ENCODE measurements at regions not wholly inside any gene's neighbourhood (a gene's known extent, or its start where the extent isn't known, plus 50 kb on each side); places are given as distances from the start of the nearest gene placed in this dataset.

- TF ChIP-seq CTCF (IDR thresholded peaks at IDR 0.05): no peak
- no peak for ATAC-seq (ENCODE audit: low read depth)
- intact Hi-C loops (cut with micrococcal nuclease): no loop called here
- POLR2A ChIA-PET: no interaction called here
- H3K4me3 Mint-ChIP-seq: no peak overlapping the region
- DNase-seq: no peak
- H3K36me3 Mint-ChIP-seq (ENCODE audit: low read depth): no peaks in the 10 kb centered on the region
- no peak overlapping the region for H3K27ac Mint-ChIP-seq
- H3K9me3 Mint-ChIP-seq: no peaks in the 10 kb centered on the region
- no peaks in the 10 kb centered on the region for H3K4me1 Mint-ChIP-seq
- CTCF ChIA-PET: interaction anchor here (1.2 to 1.5 kb wide), 2 partner anchors 9 to 11 kb away, joined by 3 to 4 read pairs; no protein-coding TSS in a partner anchor
- H3K27me3 Mint-ChIP-seq: no peaks in the 10 kb centered on the region
Measured at GRCh38 chr2:204250692-204251091, 294.6 kb upstream of the PARD3B start.

- Mint-ChIP-seq H3K4me1 (no peaks in the 10 kb centered on the region), H3K36me3 (ENCODE audit: low read depth) (no peaks in the 10 kb centered on the region), H3K27ac (no peak overlapping the region), H3K4me3 (no peak overlapping the region), H3K9me3 (no peaks in the 10 kb centered on the region), H3K27me3 (peaks cover 4% of the 10 kb centered on the region)
- ATAC-seq (ENCODE audit: low read depth) (no peak), DNase-seq (no peak)
- intact Hi-C loops (cut with micrococcal nuclease): no loop called here
- ChIA-PET POLR2A (no interaction called here), CTCF (interaction anchor here (1.2 to 1.5 kb wide), 2 partner anchors 8 to 10 kb away, joined by 3 to 4 read pairs; no protein-coding TSS in a partner anchor)
- no peak for TF ChIP-seq CTCF (IDR thresholded peaks at IDR 0.05)
Measured at GRCh38 chr2:204251158-204251997, 293.9 kb upstream of the PARD3B start.

GRCh38 chr2:204251998-204252376 lies 293.3 kb upstream of the PARD3B start:
- ChIA-PET CTCF (no interaction called here), POLR2A (no interaction called here)
- no peak for TF ChIP-seq CTCF (IDR thresholded peaks at IDR 0.05)
- DNase-seq (no peak), ATAC-seq (ENCODE audit: low read depth) (no peak)
- intact Hi-C loops (cut with micrococcal nuclease): no loop called here
- no peaks in the 10 kb centered on the region for H3K4me1 Mint-ChIP-seq
- no peaks in the 10 kb centered on the region for H3K9me3 Mint-ChIP-seq
- no peak overlapping the region for H3K4me3 Mint-ChIP-seq
- H3K27ac Mint-ChIP-seq: no peak overlapping the region
- no peaks in the 10 kb centered on the region for H3K36me3 Mint-ChIP-seq (ENCODE audit: low read depth)
- H3K27me3 Mint-ChIP-seq: peaks cover 4% of the 10 kb centered on the region

- ATAC-seq (ENCODE audit: low read depth): no peak
- H3K4me1 Mint-ChIP-seq: no peaks in the 10 kb centered on the region
- H3K36me3 Mint-ChIP-seq (ENCODE audit: low read depth): no peaks in the 10 kb centered on the region
- intact Hi-C loops (cut with micrococcal nuclease): no loop called here
- H3K9me3 Mint-ChIP-seq: no peaks in the 10 kb centered on the region
- DNase-seq: no peak
- ChIA-PET POLR2A (no interaction called here), CTCF (no interaction called here)
- peaks cover 13% of the 10 kb centered on the region for H3K27me3 Mint-ChIP-seq
- no peak overlapping the region for H3K27ac Mint-ChIP-seq
- TF ChIP-seq CTCF (IDR thresholded peaks at IDR 0.05): no peak
- H3K4me3 Mint-ChIP-seq: no peak overlapping the region
Measured at GRCh38 chr2:204255071-204255470, 290.2 kb upstream of the PARD3B start.

GRCh38 chr2:204255526-204255925 lies 289.7 kb upstream of the PARD3B start:
- Mint-ChIP-seq H3K4me1 (no peaks in the 10 kb centered on the region), H3K4me3 (no peak overlapping the region), H3K27ac (no peak overlapping the region), H3K9me3 (no peaks in the 10 kb centered on the region), H3K36me3 (ENCODE audit: low read depth) (no peaks in the 10 kb centered on the region), H3K27me3 (peaks cover 15% of the 10 kb centered on the region)
- no peak for TF ChIP-seq CTCF (IDR thresholded peaks at IDR 0.05)
- ChIA-PET CTCF (no interaction called here), POLR2A (no interaction called here)
- no peak for DNase-seq
- intact Hi-C loops (cut with micrococcal nuclease): no loop called here
- ATAC-seq (ENCODE audit: low read depth): no peak
